Activated CD8-positive, alpha-beta memory T cell treated with anti-CD3 and anti-CD28 coated beads, Interleukin-2, amount 10 ng/mL, durations not matched to agents 7 days and 5 days (primary cell): ENCODE measurements at regions not wholly inside any gene's neighbourhood (a gene's known extent, or its start where the extent isn't known, plus 50 kb on each side); places are given as distances from the start of the nearest gene placed in this dataset.

ENCODE experiments used
- ATAC-seq: fragments of 150-1000 bp; cut with Tn5 transposase; one replicate; pipeline ENCODE4 v1.10.0; 2021; ENCODE audit warnings: moderate library complexity
- CTCF ChIA-PET: fragments of 350-600 bp; sonication (Branson Sonifier 250); formaldehyde crosslinking; loops from one replicate; lab custom pipeline; 2021; ENCODE audit warnings: antibody characterized with exemption; lab: Charles Lee
- DNase-seq: peaks from one replicate; pipeline ENCODE4 v3.0.0-alpha.2; 2020
- H3K27ac Mint-ChIP-seq: one replicate; pipeline ENCODE4 v1.8.0; 2021; ENCODE audit warnings: mild to moderate bottlenecking, mixed read lengths
- H3K27me3 Mint-ChIP-seq: one replicate; pipeline ENCODE4 v1.8.0; 2021; ENCODE audit warnings: mixed read lengths
- H3K36me3 Mint-ChIP-seq: one replicate; pipeline ENCODE4 v1.8.0; 2021; ENCODE audit warnings: mild to moderate bottlenecking, mixed read lengths
- H3K4me1 Mint-ChIP-seq: one replicate; pipeline ENCODE4 v1.8.0; 2021; ENCODE audit warnings: mixed read lengths
- H3K4me3 Mint-ChIP-seq: one replicate; pipeline ENCODE4 v1.8.0; 2021; ENCODE audit warnings: mild to moderate bottlenecking, moderate library complexity, mixed read lengths
- H3K9me3 Mint-ChIP-seq: one replicate; pipeline ENCODE4 v1.8.0; 2022; ENCODE audit warnings: low read depth, mixed read lengths

DNA sequence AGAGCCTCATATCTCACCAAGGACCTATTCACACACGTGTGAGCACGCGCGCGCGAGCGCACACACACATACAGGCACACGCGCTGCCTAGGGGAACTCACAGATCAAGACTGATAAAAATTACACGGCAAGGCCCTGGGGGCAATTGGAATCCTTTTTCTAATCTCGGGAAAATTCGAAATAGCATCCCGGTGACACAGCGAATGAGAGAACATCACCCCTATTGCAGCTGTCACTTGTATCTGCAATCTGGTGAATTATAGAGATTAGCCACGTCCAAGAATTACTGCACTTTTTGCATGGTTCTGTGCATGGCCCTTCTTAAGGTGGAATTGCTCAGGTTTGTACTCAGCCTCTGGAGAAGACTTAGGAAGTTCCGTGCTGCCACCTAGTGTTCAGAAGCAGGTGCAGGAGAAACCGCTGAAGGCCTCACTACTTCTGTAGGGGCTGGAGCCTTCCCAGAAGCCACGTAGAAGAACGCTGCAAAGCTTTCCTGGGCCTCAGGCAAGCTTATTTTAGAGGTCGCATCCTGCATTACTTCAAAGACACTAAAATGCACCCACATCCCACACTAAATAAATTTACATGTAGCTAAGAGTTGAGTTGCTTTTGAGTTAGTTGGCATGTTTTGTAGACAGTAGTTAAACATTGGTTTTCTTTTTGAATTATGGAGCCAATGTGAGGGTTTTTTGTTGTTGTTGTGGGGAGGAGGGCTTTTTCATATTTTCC lies 229.2 kb upstream of the CAMK1G start:
- no peak for ATAC-seq
- CTCF ChIA-PET, result interaction anchor here (1.0 to 1.3 kb wide), 4 partner anchors 10 to 15 kb away, joined by 3 to 8 read pairs (median 4); no protein-coding TSS in a partner anchor
- Mint-ChIP-seq H3K27me3 (peaks cover 10% of the 10 kb centered on the region), H3K27ac (no peak overlapping the region), H3K4me1 (no peaks in the 10 kb centered on the region), H3K36me3 (no peaks in the 10 kb centered on the region), H3K4me3 (no peak overlapping the region), H3K9me3 (no peaks in the 10 kb centered on the region)
- peak; percentile 65 for DNase-seq

DNA sequence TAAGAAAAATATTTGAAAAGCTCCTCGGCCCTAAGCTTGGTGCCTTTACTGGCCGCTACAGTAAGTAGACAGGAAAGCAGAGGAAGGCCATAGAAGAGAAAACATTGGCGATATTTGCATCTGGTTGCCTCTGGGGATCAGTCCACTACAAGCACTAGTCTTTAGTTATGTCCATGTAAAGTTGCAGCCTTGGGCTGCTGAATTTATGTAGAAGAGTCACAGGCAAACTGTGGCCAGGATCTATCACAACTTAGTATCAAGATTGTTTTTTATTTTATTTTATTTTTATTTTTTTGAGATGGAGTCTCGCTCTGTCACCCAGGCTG lies 228.7 kb upstream of the CAMK1G start:
- Mint-ChIP-seq H3K4me1 (no peaks in the 10 kb centered on the region), H3K9me3 (no peaks in the 10 kb centered on the region), H3K36me3 (no peaks in the 10 kb centered on the region), H3K4me3 (no peak overlapping the region), H3K27me3 (peaks cover 9% of the 10 kb centered on the region), H3K27ac (no peak overlapping the region)
- CTCF ChIA-PET, result interaction anchor here (1.0 to 1.3 kb wide), 4 partner anchors 10 to 16 kb away, joined by 3 to 8 read pairs (median 4); no protein-coding TSS in a partner anchor
- DNase-seq (no peak), ATAC-seq (no peak)

GRCh38 chr1:209355415-209355814 lies 228.1 kb upstream of the CAMK1G start:
- Mint-ChIP-seq H3K4me3 (no peak overlapping the region), H3K27me3 (peaks cover 10% of the 10 kb centered on the region), H3K4me1 (no peaks in the 10 kb centered on the region), H3K27ac (no peak overlapping the region), H3K36me3 (no peaks in the 10 kb centered on the region), H3K9me3 (no peaks in the 10 kb centered on the region)
- no peak for DNase-seq
- no peak for ATAC-seq
- CTCF ChIA-PET, result no interaction called here

DNA sequence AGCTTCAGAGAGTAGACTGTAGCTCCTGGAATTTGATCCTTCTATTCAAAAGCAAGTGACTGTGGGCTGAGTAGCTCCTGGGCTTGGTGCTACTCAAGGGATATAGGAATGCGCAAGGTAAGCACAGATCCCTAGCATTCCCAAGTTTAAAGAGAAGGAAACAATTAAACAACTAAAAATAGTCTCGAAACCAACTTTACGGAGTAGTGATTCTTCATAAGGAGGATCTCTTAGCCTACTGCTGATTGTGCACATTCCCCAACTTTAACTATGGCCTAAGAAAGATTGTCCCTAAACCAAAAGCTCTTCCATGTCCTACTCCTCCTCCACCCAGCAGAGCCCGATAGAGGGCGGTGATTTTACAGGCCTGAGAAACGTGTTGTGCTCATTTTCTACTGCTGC lies 226.5 kb upstream of the CAMK1G start:
- H3K4me1 Mint-ChIP-seq, result no peaks in the 10 kb centered on the region
- H3K27ac Mint-ChIP-seq, result no peak overlapping the region
- ATAC-seq, result no peak

DNA sequence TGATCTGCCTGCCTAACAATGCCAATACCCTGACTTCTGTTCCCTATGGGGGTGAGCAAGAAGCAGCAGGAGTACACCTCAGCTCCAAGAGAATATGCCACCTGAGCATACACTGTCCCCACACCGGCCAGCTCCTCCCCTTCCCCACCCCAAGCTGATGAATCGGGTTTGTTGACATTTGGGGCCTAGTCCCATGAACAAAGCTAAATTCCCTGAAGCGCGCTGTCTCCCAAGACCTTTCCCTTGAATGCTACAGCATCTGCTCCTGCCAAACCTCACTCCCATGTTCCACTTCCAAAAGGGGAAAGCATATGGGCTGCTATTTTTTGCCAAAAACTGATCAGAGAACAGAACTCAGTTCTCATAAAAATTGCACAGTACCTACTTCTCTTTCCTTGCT lies 220.4 kb upstream of the CAMK1G start:
- H3K27me3 Mint-ChIP-seq, result peaks cover 18% of the 10 kb centered on the region

More for the DNA sequence above, 226.5 kb upstream of the CAMK1G start:
- Mint-ChIP-seq H3K9me3 (no peaks in the 10 kb centered on the region), H3K36me3 (no peaks in the 10 kb centered on the region), H3K27me3 (peaks cover 18% of the 10 kb centered on the region), H3K4me3 (no peak overlapping the region)
- CTCF ChIA-PET, result no interaction called here
- DNase-seq, result no peak

DNA sequence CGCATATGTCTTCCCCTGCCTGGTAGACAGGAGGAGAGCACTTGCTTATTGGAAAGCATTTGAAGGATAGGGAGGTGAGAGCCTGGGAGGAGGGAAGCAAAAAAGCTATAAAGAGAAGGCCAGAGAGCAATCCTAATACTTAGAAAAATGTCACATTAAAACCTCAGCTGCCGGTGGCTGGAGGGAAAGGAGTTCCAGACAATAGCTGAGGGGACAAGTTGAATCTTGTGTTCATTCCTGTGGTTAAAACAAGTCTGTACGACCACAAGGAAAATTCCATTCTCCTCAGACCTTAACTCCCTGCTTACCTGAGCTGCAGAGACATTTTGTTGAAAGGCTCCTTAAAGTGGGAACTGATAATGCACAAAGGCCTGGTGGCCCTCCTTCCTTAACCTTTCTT lies 218.8 kb upstream of the CAMK1G start:
- Mint-ChIP-seq H3K4me1 (no peaks in the 10 kb centered on the region), H3K27me3 (peaks cover 18% of the 10 kb centered on the region), H3K9me3 (no peaks in the 10 kb centered on the region), H3K4me3 (no peak overlapping the region), H3K36me3 (no peaks in the 10 kb centered on the region), H3K27ac (no peak overlapping the region)
- DNase-seq (no peak), ATAC-seq (no peak)
- CTCF ChIA-PET, result interaction anchor here (1.3 kb wide), 1 partner anchor 10 kb away, joined by 3 read pairs; no protein-coding TSS in a partner anchor

More for the DNA sequence above, 220.4 kb upstream of the CAMK1G start:
- Mint-ChIP-seq H3K9me3 (no peaks in the 10 kb centered on the region), H3K36me3 (no peaks in the 10 kb centered on the region), H3K4me1 (no peaks in the 10 kb centered on the region), H3K27ac (no peak overlapping the region), H3K4me3 (no peak overlapping the region)
- DNase-seq (no peak), ATAC-seq (no peak)
- CTCF ChIA-PET, result no interaction called here

GRCh38 chr1:209367061-209367772 lies 216.3 kb upstream of the CAMK1G start:
- H3K27me3 Mint-ChIP-seq, result peaks cover 6% of the 10 kb centered on the region
- ATAC-seq (no peak), DNase-seq (no peak)
- CTCF ChIA-PET, result interaction anchor here (1.4 kb wide), 1 partner anchor 13 kb away, joined by 4 read pairs; no protein-coding TSS in a partner anchor
- H3K27ac Mint-ChIP-seq, result no peak overlapping the region
- H3K36me3 Mint-ChIP-seq, result no peaks in the 10 kb centered on the region
- no peaks in the 10 kb centered on the region for H3K9me3 Mint-ChIP-seq
- no peak overlapping the region for H3K4me3 Mint-ChIP-seq
- no peaks in the 10 kb centered on the region for H3K4me1 Mint-ChIP-seq

GRCh38 chr1:209368864-209369598 lies 214.5 kb upstream of the CAMK1G start:
- Mint-ChIP-seq H3K27ac (no peak overlapping the region), H3K4me1 (no peaks in the 10 kb centered on the region), H3K36me3 (no peaks in the 10 kb centered on the region), H3K4me3 (no peak overlapping the region), H3K9me3 (no peaks in the 10 kb centered on the region), H3K27me3 (peaks cover 2% of the 10 kb centered on the region)
- DNase-seq (no peak), ATAC-seq (no peak)
- CTCF ChIA-PET, result no interaction called here

DNA sequence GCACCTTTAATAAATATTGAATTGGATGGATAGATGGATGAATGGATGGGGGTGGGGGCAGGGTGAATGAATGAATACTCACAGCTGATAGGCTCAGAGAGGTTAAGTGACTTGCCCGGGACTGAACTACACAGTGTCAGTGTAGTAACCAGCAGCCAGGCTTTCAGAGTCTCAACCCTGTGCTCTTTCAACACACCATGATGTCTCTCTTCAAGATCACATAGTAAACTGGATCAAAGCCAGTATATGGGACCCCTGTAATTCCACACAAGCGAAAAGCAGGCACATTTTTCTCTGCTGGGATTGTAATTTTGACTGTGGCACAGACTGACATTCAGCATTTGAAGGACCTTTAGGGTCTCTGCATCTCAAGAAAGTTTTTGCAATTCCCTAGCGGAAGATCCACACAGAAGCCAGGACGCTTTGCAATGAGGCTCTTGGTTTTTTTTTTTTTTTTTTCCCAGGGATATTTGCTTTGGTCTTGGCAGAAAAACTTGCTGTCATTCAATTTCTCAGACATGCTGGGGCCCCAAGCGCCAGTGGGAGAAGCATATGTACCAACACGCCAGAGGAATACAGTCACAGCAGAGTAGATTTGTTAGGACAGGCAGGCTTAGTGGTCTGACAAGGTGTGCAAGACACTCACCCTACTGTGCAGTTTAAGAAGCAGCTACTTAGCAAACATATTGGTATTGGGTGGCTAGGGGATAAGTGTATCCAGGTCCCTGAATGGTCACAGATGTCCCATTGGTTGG lies 213.1 kb upstream of the CAMK1G start:
- CTCF ChIA-PET, result no interaction called here
- no peak for ATAC-seq
- H3K27ac Mint-ChIP-seq, result no peak overlapping the region
- no peaks in the 10 kb centered on the region for H3K36me3 Mint-ChIP-seq
- no peak overlapping the region for H3K4me3 Mint-ChIP-seq
- no peak for DNase-seq
- H3K4me1 Mint-ChIP-seq, result no peaks in the 10 kb centered on the region
- H3K9me3 Mint-ChIP-seq, result no peaks in the 10 kb centered on the region
- peaks cover 2% of the 10 kb centered on the region for H3K27me3 Mint-ChIP-seq

DNA sequence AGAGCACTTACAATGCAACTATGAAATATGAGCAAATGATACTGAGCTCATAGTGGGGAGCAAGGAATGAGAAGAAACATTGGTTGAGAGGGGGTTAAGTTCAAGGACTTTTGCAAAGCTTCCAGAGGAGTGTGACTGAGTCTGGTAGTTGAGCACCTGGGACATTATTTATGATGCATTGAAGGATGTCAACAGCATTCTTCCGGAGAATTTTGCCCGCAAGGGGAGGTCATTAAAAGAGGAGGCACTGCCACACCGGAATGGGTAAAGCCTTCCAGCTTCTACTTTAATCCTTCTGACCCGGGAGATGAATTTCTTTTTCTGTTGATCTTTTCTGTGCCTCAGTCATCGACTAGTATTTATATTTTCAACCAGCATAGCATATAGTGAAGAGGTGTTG lies 208.4 kb upstream of the CAMK1G start:
- H3K27me3 Mint-ChIP-seq, result peaks cover 5% of the 10 kb centered on the region
- CTCF ChIA-PET, result no interaction called here
- no peak for DNase-seq
- H3K36me3 Mint-ChIP-seq, result no peaks in the 10 kb centered on the region
- no peak overlapping the region for H3K4me3 Mint-ChIP-seq
- no peak for ATAC-seq
- H3K4me1 Mint-ChIP-seq, result no peaks in the 10 kb centered on the region
- H3K27ac Mint-ChIP-seq, result no peak overlapping the region
- no peaks in the 10 kb centered on the region for H3K9me3 Mint-ChIP-seq

GRCh38 chr1:209375671-209376365 lies 207.7 kb upstream of the CAMK1G start:
- H3K27ac Mint-ChIP-seq, result no peak overlapping the region
- H3K4me1 Mint-ChIP-seq, result no peaks in the 10 kb centered on the region
- H3K36me3 Mint-ChIP-seq, result no peaks in the 10 kb centered on the region
- ATAC-seq, result no peak
- CTCF ChIA-PET, result no interaction called here
- H3K27me3 Mint-ChIP-seq, result peaks cover 5% of the 10 kb centered on the region
- no peak overlapping the region for H3K4me3 Mint-ChIP-seq
- no peaks in the 10 kb centered on the region for H3K9me3 Mint-ChIP-seq
- no peak for DNase-seq

GRCh38 chr1:209376774-209377173 lies 206.7 kb upstream of the CAMK1G start:
- H3K9me3 Mint-ChIP-seq, result no peaks in the 10 kb centered on the region
- no peak overlapping the region for H3K27ac Mint-ChIP-seq
- no peak overlapping the region for H3K4me3 Mint-ChIP-seq
- no peak for DNase-seq
- no peaks in the 10 kb centered on the region for H3K4me1 Mint-ChIP-seq
- no peak for ATAC-seq
- peaks cover 5% of the 10 kb centered on the region for H3K27me3 Mint-ChIP-seq
- no peaks in the 10 kb centered on the region for H3K36me3 Mint-ChIP-seq
- CTCF ChIA-PET, result no interaction called here
